Lower leg skin (tissue), 4 donors: ENCODE measurements at regions not wholly inside any gene's neighbourhood (a gene's known extent, or its start where the extent isn't known, plus 50 kb on each side); places are given as distances from the start of the nearest gene placed in this dataset.

Source experiments
- DNase-seq, 2 donors: peaks; one replicate each; pipeline ENCODE4 v3.0.0-alpha.2; 2019; ENCODE audit warnings: low spot score in 2 of 2
- H3K4me3 ChIP-seq: fragments of 200-600 bp; sonication (generic); 2 replicates; pipeline ENCODE4 v1.5.1; 2017; ENCODE audit warnings: mild to moderate bottlenecking, low read depth; ENCODE audit not compliant: poor library complexity, severe bottlenecking
- POLR2A ChIP-seq, 2 donors: fragments of 450-650 bp; IDR thresholded peaks; one replicate each; pipeline ENCODE4 v1.6.1; 2016 to 2017; ENCODE audit warnings: antibody characterized with exemption in 2 of 2, mild to moderate bottlenecking in 1 of 2, moderate library complexity in 1 of 2
- WGBS, 2 donors: methylation state at CpG; one replicate each; pipeline ENCODE4 v1.1.5; 2018; 5-methylcytosine and 5-hydroxymethylcytosine counted together
- intact Hi-C: fragments of 100-400 bp; cut with DNase I; formaldehyde crosslinking; loops from one replicate; pipeline ENCODE4 v1.15.0; 2023; ENCODE audit warnings: low total_unique reads
- TF ChIP-seq, protein P1 (sequence below), 3 donors: fragments of 450-650 bp; IDR thresholded peaks; one replicate each; pipeline ENCODE4 v1.5.1; 2016; ENCODE audit warnings: antibody characterized with exemption in 3 of 3, mild to moderate bottlenecking in 3 of 3, moderate library complexity in 2 of 3

DNA sequence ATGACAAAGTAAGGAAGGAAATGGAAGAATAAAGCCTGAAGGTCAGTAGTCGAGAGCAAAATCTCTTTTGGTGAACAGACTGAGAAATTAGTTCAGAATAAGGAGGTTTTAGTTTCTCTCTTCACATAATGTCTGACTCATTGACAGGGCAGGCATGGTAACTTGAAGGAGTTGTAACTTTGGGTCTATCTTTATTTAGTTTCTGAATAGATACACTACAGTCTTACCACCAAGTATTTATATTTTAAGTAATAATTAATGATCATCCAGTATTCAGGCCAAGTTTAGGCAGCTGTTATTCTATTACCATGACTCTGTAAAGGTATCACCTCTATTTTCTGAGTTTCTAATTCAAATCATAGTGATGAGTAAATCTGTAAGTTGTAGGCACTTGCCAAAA is 219.9 kb downstream of the SPRY2 start:
- no peak for DNase-seq
- TF ChIP-seq POLR2A (IDR thresholded peaks at IDR 0.05): no peak
- TF ChIP-seq, protein P1, sequence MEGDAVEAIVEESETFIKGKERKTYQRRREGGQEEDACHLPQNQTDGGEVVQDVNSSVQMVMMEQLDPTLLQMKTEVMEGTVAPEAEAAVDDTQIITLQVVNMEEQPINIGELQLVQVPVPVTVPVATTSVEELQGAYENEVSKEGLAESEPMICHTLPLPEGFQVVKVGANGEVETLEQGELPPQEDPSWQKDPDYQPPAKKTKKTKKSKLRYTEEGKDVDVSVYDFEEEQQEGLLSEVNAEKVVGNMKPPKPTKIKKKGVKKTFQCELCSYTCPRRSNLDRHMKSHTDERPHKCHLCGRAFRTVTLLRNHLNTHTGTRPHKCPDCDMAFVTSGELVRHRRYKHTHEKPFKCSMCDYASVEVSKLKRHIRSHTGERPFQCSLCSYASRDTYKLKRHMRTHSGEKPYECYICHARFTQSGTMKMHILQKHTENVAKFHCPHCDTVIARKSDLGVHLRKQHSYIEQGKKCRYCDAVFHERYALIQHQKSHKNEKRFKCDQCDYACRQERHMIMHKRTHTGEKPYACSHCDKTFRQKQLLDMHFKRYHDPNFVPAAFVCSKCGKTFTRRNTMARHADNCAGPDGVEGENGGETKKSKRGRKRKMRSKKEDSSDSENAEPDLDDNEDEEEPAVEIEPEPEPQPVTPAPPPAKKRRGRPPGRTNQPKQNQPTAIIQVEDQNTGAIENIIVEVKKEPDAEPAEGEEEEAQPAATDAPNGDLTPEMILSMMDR (IDR thresholded peaks at IDR 0.05): no peak
- no peak overlapping the region for H3K4me3 ChIP-seq
- WGBS, 2 donors: 71 to 75% methylated on average over 1 of the region's 1 CpG
- intact Hi-C loops: no loop called here

GRCh38 chr13:80118506-80118905 is 222.4 kb downstream of the SPRY2 start:
- TF ChIP-seq POLR2A (IDR thresholded peaks at IDR 0.05): no peak
- TF ChIP-seq, protein P1 (IDR thresholded peaks at IDR 0.05): no peak
- WGBS, 2 donors: 90 to 95% methylated on average over 1 of the region's 1 CpG
- DNase-seq: no peak
- H3K4me3 ChIP-seq: no peak overlapping the region
- intact Hi-C loops: no loop called here

DNA sequence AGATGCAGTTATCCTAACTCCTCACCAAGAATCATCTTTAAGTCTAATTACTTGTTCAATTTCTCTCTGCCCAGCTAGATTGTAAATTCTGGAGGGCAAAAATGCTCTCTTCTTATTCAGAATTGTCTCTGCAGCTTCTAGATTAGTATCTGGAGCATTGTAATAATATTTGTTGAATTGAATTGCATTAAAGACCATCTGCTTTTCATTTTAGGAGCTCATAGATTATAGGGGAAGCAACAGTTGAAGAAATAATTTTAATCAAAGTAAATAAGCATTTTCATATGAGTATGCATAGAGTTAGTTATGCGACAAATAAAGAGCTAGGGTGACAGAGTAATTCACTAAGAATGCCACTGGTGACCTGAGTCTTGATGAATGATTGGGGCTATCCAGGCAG is 222.8 kb downstream of the SPRY2 start:
- TF ChIP-seq, protein P1 (IDR thresholded peaks at IDR 0.05): no peak
- no peak for TF ChIP-seq POLR2A (IDR thresholded peaks at IDR 0.05)
- H3K4me3 ChIP-seq: no peak overlapping the region
- 85 to 87% methylated on average over 1 of the region's 1 CpG for WGBS, 2 donors
- intact Hi-C loops: no loop called here
- no peak for DNase-seq

DNA sequence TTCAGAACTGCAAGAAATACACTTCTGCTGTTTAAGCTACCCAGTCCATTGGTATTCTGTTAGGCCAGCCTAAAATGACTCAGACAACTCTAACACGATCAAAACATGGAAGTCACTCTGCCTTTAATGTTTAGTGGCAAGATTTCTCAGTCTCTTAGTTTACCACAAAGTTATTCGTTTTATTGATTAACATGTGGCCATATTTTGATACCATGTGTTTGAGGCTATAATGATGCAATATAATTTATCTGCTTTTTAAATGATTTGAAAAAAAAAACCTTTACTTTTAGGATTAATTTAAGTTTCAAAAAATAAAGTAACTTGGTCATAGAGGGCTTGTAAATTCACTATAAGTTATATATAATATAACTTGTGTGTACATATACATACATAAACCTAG is 223.4 kb downstream of the SPRY2 start:
- DNase-seq: no peak
- intact Hi-C loops: no loop called here
- WGBS, 2 donors: 81 to 85% methylated on average over 2 of the region's 2 CpGs
- no peak overlapping the region for H3K4me3 ChIP-seq
- no peak for TF ChIP-seq POLR2A (IDR thresholded peaks at IDR 0.05)
- TF ChIP-seq, protein P1 (IDR thresholded peaks at IDR 0.05): no peak

DNA sequence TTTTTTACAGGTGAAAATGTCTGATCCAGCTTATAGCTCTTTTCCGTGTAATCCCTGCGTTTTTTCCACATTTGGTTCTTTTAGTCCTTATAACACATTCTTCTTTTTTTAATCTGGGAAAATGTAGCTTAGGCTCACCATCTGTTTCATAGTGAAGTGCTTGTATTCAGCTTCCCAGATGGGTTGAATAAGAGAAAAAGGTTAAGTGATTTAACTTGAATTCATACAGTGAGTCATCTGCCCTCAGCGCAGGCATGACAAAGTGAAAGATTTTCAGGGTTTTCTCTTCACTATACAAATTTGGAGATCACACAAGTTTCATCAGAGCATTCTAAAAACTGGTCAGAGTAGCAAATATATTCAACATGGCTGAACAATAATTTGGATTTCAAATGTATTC is 224.8 kb downstream of the SPRY2 start:
- no peak overlapping the region for H3K4me3 ChIP-seq
- intact Hi-C loops: no loop called here
- no peak for DNase-seq
- no peak for TF ChIP-seq POLR2A (IDR thresholded peaks at IDR 0.05)
- TF ChIP-seq, protein P1 (IDR thresholded peaks at IDR 0.05): no peak
- 65 to 66% methylated on average over 3 of the region's 3 CpGs for WGBS, 2 donors

- TF ChIP-seq, protein P1 (IDR thresholded peaks at IDR 0.05): no peak
- TF ChIP-seq POLR2A (IDR thresholded peaks at IDR 0.05): no peak
Observed at GRCh38 chr13:80115616-80116015, 225.3 kb downstream of the SPRY2 start.

More at GRCh38 chr13:80115616-80116015, 225.3 kb downstream of the SPRY2 start:
- 69 to 77% methylated on average over 1 of the region's 1 CpG for WGBS, 2 donors
- no peak overlapping the region for H3K4me3 ChIP-seq
- intact Hi-C loops: no loop called here
- no peak for DNase-seq
